ENCODE measurements at regions not wholly inside any gene's neighbourhood (a gene's known extent, or its start where the extent isn't known, plus 50 kb on each side); places are given as distances from the start of the nearest gene placed in this dataset.

GRCh38 chr7:98040626-98041360 is 50.8 kb upstream of the OCM2 start:
- Histone ChIP-seq H3K9me3 (ENCODE audit: control insufficient read depth, insufficient read depth, low read depth, low read length) (no peaks in the 10 kb centered on the region), H3K4me3 (ENCODE audit: low read depth, low read length) (no peak overlapping the region), H3K4me1 (ENCODE audit: control insufficient read depth, insufficient read depth, low read length) (no peaks in the 10 kb centered on the region), H3K27ac (ENCODE audit: extremely low read depth, low read depth, low read length) (no peak overlapping the region), H3K36me3 (ENCODE audit: control insufficient read depth in 2 of 2, insufficient read depth in 1 of 2, low read length in 2 of 2) (no peaks in the 10 kb centered on the region)
- POLR2A ChIA-PET = no interaction called here
- CTCF ChIA-PET = interaction anchor here (0.6 to 1.5 kb wide), 4 partner anchors 18 to 1849 kb away, joined by 3 to 7 read pairs (median 4); no protein-coding TSS in a partner anchor
- TF ChIP-seq ZNF404 (tag by site-specific recombination; IDR thresholded peaks at IDR 0.05) (no peak), GLI2 (tag by site-specific recombination; IDR thresholded peaks at IDR 0.05; ENCODE audit: borderline replicate concordance, low read depth) (no peak), ZNF488 (tag by site-specific recombination; IDR thresholded peaks at IDR 0.05) (no peak), ZBTB7A (tag by site-specific recombination; IDR thresholded peaks at IDR 0.05; ENCODE audit: low read depth) (no peak), ZNF596 (tag by site-specific recombination; IDR thresholded peaks at IDR 0.05) (no peak), ZNF677 (tag by site-specific recombination; IDR thresholded peaks at IDR 0.05) (no peak), MYNN (tag by site-specific recombination; IDR thresholded peaks at IDR 0.05; ENCODE audit: borderline replicate concordance) (no peak), ZNF398 (tag by site-specific recombination; IDR thresholded peaks at IDR 0.05) (no peak), ZNF426 (tag by site-specific recombination; IDR thresholded peaks at IDR 0.05) (no peak), OSR2 (tag by site-specific recombination; IDR thresholded peaks at IDR 0.05) (no peak), GFI1B (tag by site-specific recombination; IDR thresholded peaks at IDR 0.05) (no peak)

- Histone ChIP-seq H3K36me3 (ENCODE audit: control insufficient read depth in 2 of 2, insufficient read depth in 1 of 2, low read length in 2 of 2) (no peaks in the 10 kb centered on the region), H3K27ac (ENCODE audit: extremely low read depth, low read depth, low read length) (no peak overlapping the region), H3K4me1 (ENCODE audit: control insufficient read depth, insufficient read depth, low read length) (no peaks in the 10 kb centered on the region), H3K4me3 (ENCODE audit: low read depth, low read length) (no peak overlapping the region), H3K9me3 (ENCODE audit: control insufficient read depth, insufficient read depth, low read depth, low read length) (no peaks in the 10 kb centered on the region)
- CTCF ChIA-PET = no interaction called here
- POLR2A ChIA-PET = no interaction called here
- TF ChIP-seq ZNF544 (tag by site-specific recombination; IDR thresholded peaks at IDR 0.05) (no peak), ZNF76 (tag by site-specific recombination; IDR thresholded peaks at IDR 0.05; ENCODE audit: borderline replicate concordance, low read depth) (no peak), ZNF404 (tag by site-specific recombination; IDR thresholded peaks at IDR 0.05) (no peak), ZNF133 (tag by site-specific recombination; IDR thresholded peaks at IDR 0.05) (no peak), ZSCAN16 (tag by site-specific recombination; IDR thresholded peaks at IDR 0.05) (no peak), SCRT1 (tag by site-specific recombination; IDR thresholded peaks at IDR 0.05; ENCODE audit: borderline replicate concordance) (no peak), ZNF350 (tag by site-specific recombination; IDR thresholded peaks at IDR 0.05) (no peak), ZNF645 (tag by site-specific recombination; IDR thresholded peaks at IDR 0.05) (no peak), ZFP3 (tag by site-specific recombination; IDR thresholded peaks at IDR 0.05; ENCODE audit: low read depth) (no peak), ZNF513 (tag by site-specific recombination; IDR thresholded peaks at IDR 0.05) (no peak), ZNF837 (tag by site-specific recombination; IDR thresholded peaks at IDR 0.05) (no peak), TCF7L2 (IDR thresholded peaks at IDR 0.05; ENCODE audit: borderline replicate concordance, low read depth, low read length) (no peak), ZNF292 (tag by site-specific recombination; IDR thresholded peaks at IDR 0.05; ENCODE audit: borderline replicate concordance, low read depth) (no peak), ZNF16 (tag by site-specific recombination; IDR thresholded peaks at IDR 0.05; ENCODE audit: low read depth) (no peak), BCL11A (tag by site-specific recombination; IDR thresholded peaks at IDR 0.05; ENCODE audit: low read depth) (no peak)
These were observed 56.8 kb upstream of the OCM2 start for GRCh38 chr7:98046816-98047215.
